ENCODE measurements at regions not wholly inside any gene's neighbourhood (a gene's known extent, or its start where the extent isn't known, plus 50 kb on each side); places are given as distances from the start of the nearest gene placed in this dataset.

- Histone ChIP-seq H3K4me1 (peaks cover 0 to 7% (median 0%) of the 10 kb centered on the region in 3 donors), H3K27ac (no peak overlapping the region), H3K27me3 (no peaks in the 10 kb centered on the region), H3K36me3 (no peaks in the 10 kb centered on the region), H3K9me3 (no peaks in the 10 kb centered on the region), H3K4me3 (no peak overlapping the region)
- intact Hi-C loops (cut with DNase I), result no loop called here
- DNase-seq, result no peak
- TF ChIP-seq CTCF (IDR thresholded peaks at IDR 0.05) (no peak), POLR2A (IDR thresholded peaks at IDR 0.05) (no peak)
Observed at GRCh38 chr10:10785627-10786026, 232.0 kb upstream of the CELF2 start.

DNA sequence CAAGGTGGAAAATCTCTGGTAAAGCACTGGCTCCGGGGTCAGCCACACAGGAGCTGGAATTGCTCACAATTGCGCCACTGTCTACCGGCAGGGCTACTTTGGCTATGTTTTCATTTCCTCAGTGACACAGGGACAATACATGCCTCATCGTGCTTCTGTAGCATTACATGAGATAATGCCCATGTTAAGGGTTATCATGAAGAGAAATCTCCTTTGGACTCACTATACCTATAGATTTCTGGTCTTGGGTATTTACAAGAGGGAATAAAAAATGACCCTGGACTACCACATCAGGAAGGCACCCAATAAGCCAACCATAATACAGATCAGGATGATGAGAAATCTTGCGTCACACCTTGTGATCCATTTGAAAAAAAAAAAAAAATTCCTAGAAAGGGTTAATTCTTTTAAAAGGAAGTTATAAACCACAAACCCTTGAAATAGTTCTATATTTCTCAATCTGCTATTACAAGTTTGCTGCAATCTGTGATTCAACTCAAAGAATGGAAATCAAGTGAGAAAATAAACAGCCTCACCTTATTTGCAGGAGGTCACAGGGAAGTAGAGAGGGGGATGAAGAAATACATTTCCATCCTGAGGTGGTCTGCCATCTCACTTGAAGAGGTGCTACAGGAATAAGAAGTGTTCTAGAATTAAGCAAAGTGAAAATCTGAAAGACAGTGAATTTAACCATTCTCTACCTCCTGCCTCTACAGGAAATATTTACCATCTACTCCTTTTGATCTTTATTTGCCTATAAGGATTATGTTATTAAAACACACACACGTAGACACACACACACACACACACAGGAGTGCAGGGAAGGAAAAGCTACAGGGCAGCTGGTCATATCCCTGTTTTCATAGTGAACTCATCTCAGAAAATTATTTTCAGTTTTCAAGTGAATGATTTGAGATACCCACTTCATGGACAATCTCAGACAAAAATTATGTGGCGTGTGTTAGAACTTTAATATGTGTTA is 231.3 kb upstream of the CELF2 start:
- no peaks in the 10 kb centered on the region for H3K27me3 ChIP-seq
- H3K27ac ChIP-seq, result peak overlapping the region in 2 of 4 donors; percentile 6 to 17
- intact Hi-C loops (cut with DNase I), result no loop called here
- H3K4me3 ChIP-seq, result no peak overlapping the region
- peaks cover 0 to 7% (median 0%) of the 10 kb centered on the region in 3 donors for H3K4me1 ChIP-seq
- WGBS, 2 donors, result 68 to 69% methylated on average over 7 of the region's 7 CpGs
- TF ChIP-seq CTCF (IDR thresholded peaks at IDR 0.05) (no peak), POLR2A (IDR thresholded peaks at IDR 0.05) (no peak)
- H3K9me3 ChIP-seq, result no peaks in the 10 kb centered on the region
- H3K36me3 ChIP-seq, result no peaks in the 10 kb centered on the region
- no peak for DNase-seq

GRCh38 chr10:10787586-10787985 is 230.1 kb upstream of the CELF2 start:
- H3K27me3 ChIP-seq, result no peaks in the 10 kb centered on the region
- peaks cover 0 to 11% (median 2%) of the 10 kb centered on the region in 3 donors for H3K4me1 ChIP-seq
- intact Hi-C loops (cut with DNase I), result no loop called here
- no peak overlapping the region for H3K27ac ChIP-seq
- no peak for TF ChIP-seq CTCF (IDR thresholded peaks at IDR 0.05)
- no peak for TF ChIP-seq POLR2A (IDR thresholded peaks at IDR 0.05)
- no peaks in the 10 kb centered on the region for H3K9me3 ChIP-seq
- no peak for DNase-seq
- no peak overlapping the region for H3K4me3 ChIP-seq
- no peaks in the 10 kb centered on the region for H3K36me3 ChIP-seq
- 49 to 62% methylated on average over 4 of the region's 4 CpGs for WGBS, 2 donors

DNA sequence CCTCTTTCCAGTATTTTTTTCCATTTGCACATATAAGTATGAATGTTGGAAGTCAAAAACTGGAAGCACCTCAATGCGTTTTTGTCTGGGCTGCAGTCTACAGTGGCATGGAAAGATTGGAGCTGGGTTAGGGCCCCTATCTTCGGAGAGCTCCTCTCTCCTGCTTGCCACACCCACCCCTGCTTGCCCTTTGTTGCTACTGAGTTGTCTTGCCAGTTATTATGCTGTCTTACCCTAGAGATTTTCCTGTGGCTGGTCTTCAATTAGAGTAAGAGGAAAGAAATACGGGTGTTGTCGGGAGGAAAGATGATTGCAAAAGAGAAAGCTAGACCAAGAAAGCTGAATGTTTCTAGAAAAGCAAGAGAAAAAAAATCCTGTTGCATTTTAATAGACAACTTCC is 228.9 kb upstream of the CELF2 start:
- no peak overlapping the region for H3K4me3 ChIP-seq
- WGBS, 2 donors, result 52 to 59% methylated on average over 4 of the region's 4 CpGs
- no peaks in the 10 kb centered on the region for H3K36me3 ChIP-seq
- no peaks in the 10 kb centered on the region for H3K9me3 ChIP-seq
- H3K27me3 ChIP-seq, result no peaks in the 10 kb centered on the region
- intact Hi-C loops (cut with DNase I), result no loop called here
- H3K4me1 ChIP-seq, result peaks cover 0 to 14% (median 5%) of the 10 kb centered on the region in 3 donors
- TF ChIP-seq CTCF (IDR thresholded peaks at IDR 0.05) (no peak), POLR2A (IDR thresholded peaks at IDR 0.05) (no peak)
- DNase-seq, result no peak
- no peak overlapping the region for H3K27ac ChIP-seq

DNA sequence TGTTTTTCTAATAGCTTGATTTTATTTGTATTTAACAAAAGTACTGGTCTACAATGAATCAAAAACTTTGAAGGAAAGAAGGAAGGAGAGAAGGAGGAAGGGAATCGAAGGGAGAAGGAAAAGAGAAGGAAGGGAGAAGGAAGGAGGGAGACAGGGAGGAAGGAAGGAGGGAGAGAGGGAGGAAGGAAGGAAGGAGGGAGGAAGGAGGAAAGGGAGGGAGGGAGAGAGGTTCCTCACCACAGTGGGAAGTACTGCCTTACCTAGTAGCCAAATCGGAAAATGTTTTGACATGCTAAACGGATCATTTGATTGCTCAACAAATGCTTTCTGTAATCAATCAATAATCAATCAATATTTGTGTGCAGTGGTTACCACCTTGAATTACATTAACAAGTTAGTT is 225.8 kb upstream of the CELF2 start:
- TF ChIP-seq CTCF (IDR thresholded peaks at IDR 0.05) (no peak), POLR2A (IDR thresholded peaks at IDR 0.05) (no peak)
- peaks cover 0 to 20% (median 5%) of the 10 kb centered on the region in 3 donors for H3K4me1 ChIP-seq
- H3K27me3 ChIP-seq, result no peaks in the 10 kb centered on the region
- intact Hi-C loops (cut with DNase I), result no loop called here
- no peak overlapping the region for H3K27ac ChIP-seq
- H3K36me3 ChIP-seq, result no peaks in the 10 kb centered on the region
- no peaks in the 10 kb centered on the region for H3K9me3 ChIP-seq
- 69 to 78% methylated on average over 3 of the region's 3 CpGs for WGBS, 2 donors
- no peak overlapping the region for H3K4me3 ChIP-seq
- DNase-seq, result no peak

Measured in esophagus squamous epithelium (tissue), 5 donors.